ENCODE measurements at regions not wholly inside any gene's neighbourhood (a gene's known extent, or its start where the extent isn't known, plus 50 kb on each side); places are given as distances from the start of the nearest gene placed in this dataset.

- no peak for TF ChIP-seq CTCF (IDR thresholded peaks at IDR 0.05; ENCODE audit: borderline replicate concordance, control extremely low read depth, extremely low read depth, insufficient read depth, missing control alignments)
- no peak for DNase-seq (ENCODE audit: low spot score)
- in situ Hi-C loops (cut with MboI; ENCODE audit: low sequenced_read_pairs, unreplicated experiment) = no loop called here
Measured at GRCh38 chr22:19614536-19614863, 90.3 kb upstream of the CLDN5 start.

GRCh38 chr22:19615001-19615461 lies 90.8 kb upstream of the CLDN5 start:
- no peak for DNase-seq (ENCODE audit: low spot score)
- no peak for TF ChIP-seq CTCF (IDR thresholded peaks at IDR 0.05; ENCODE audit: borderline replicate concordance, control extremely low read depth, extremely low read depth, insufficient read depth, missing control alignments)
- in situ Hi-C loops (cut with MboI; ENCODE audit: low sequenced_read_pairs, unreplicated experiment) = no loop called here

GRCh38 chr22:19615867-19616581 lies 91.8 kb upstream of the CLDN5 start:
- no peak for TF ChIP-seq CTCF (IDR thresholded peaks at IDR 0.05; ENCODE audit: borderline replicate concordance, control extremely low read depth, extremely low read depth, insufficient read depth, missing control alignments)
- DNase-seq (ENCODE audit: low spot score) = no peak
- in situ Hi-C loops (cut with MboI; ENCODE audit: low sequenced_read_pairs, unreplicated experiment) = no loop called here

- in situ Hi-C loops (cut with MboI; ENCODE audit: low sequenced_read_pairs, unreplicated experiment) = no loop called here
- no peak for TF ChIP-seq CTCF (IDR thresholded peaks at IDR 0.05; ENCODE audit: borderline replicate concordance, control extremely low read depth, extremely low read depth, insufficient read depth, missing control alignments)
- DNase-seq (ENCODE audit: low spot score) = peak; percentile 73
Measured at GRCh38 chr22:19619144-19620009, 94.9 kb upstream of the SEPTIN5 start.

- no peak for TF ChIP-seq CTCF (IDR thresholded peaks at IDR 0.05; ENCODE audit: borderline replicate concordance, control extremely low read depth, extremely low read depth, insufficient read depth, missing control alignments)
- in situ Hi-C loops (cut with MboI; ENCODE audit: low sequenced_read_pairs, unreplicated experiment) = no loop called here
- no peak for DNase-seq (ENCODE audit: low spot score)
Measured at GRCh38 chr22:19620742-19621371, 93.4 kb upstream of the SEPTIN5 start.

- no peak for TF ChIP-seq CTCF (IDR thresholded peaks at IDR 0.05; ENCODE audit: borderline replicate concordance, control extremely low read depth, extremely low read depth, insufficient read depth, missing control alignments)
- no peak for DNase-seq (ENCODE audit: low spot score)
- in situ Hi-C loops (cut with MboI; ENCODE audit: low sequenced_read_pairs, unreplicated experiment) = no loop called here
Measured at GRCh38 chr22:19621373-19622060, 92.8 kb upstream of the SEPTIN5 start.

Measured in GM13976 (cell line).